Heart right ventricle (tissue), 16 donors: ENCODE measurements at regions not wholly inside any gene's neighbourhood (a gene's known extent, or its start where the extent isn't known, plus 50 kb on each side); places are given as distances from the start of the nearest gene placed in this dataset.

Experiments used
- ATAC-seq, 8 donors: fragments of 200-7000 bp; cut with Tn5 transposase; one replicate each; pipeline ENCODE4 v1.9.1; 2020; ENCODE audit warnings: mild to moderate bottlenecking in 8 of 8, moderate library complexity in 8 of 8, moderate number of reproducible peaks in 1 of 8
- DNase-seq, 2 donors: peaks; one replicate each; pipeline ENCODE4 v3.0.0-alpha.2; 2020
- H3K27ac ChIP-seq, 10 donors: fragments of 200-600 bp; sonication (generic) in 2 of 10; one replicate each; pipeline versions ENCODE4 v1.5.0 to v1.8.0; 2020 to 2022; ENCODE audit warnings: mild to moderate bottlenecking in 3 of 10
- H3K27me3 ChIP-seq, 7 donors: fragments of 200-600 bp; one replicate each; pipeline ENCODE4 v1.8.0; 2021 to 2022; ENCODE audit warnings: mild to moderate bottlenecking in 2 of 7
- H3K36me3 ChIP-seq, 9 donors: fragments of 200-600 bp; sonication (generic) in 1 of 9; one replicate each; pipeline versions ENCODE4 v1.5.0 to v1.8.0; 2020 to 2022; ENCODE audit warnings: mild to moderate bottlenecking in 2 of 9
- H3K4me1 ChIP-seq, 9 donors: fragments of 200-600 bp; sonication (generic) in 1 of 9; one replicate each; pipeline versions ENCODE4 v1.5.0 to v1.8.0; 2020 to 2022; ENCODE audit warnings: mild to moderate bottlenecking in 4 of 9
- H3K4me3 ChIP-seq, 10 donors: fragments of 200-600 bp; sonication (generic) in 2 of 10; one replicate each; pipeline versions ENCODE4 v1.5.0 to v1.8.0; 2020 to 2022; ENCODE audit warnings: mild to moderate bottlenecking in 7 of 10, moderate library complexity in 2 of 10
- H3K9me3 ChIP-seq, 11 donors: fragments of 200-600 bp in 10 of 11; sonication (generic) in 2 of 11; one replicate each; pipeline versions ENCODE4 v1.5.0 to v1.8.0; 2013 to 2022; ENCODE audit warnings: mild to moderate bottlenecking in 2 of 11, control low read depth in 1 of 11, moderate library complexity in 1 of 11
- WGBS, 2 donors: extraction: QIAGEN DNeasy Blood & Tissue Kit; methylation state at CpG; one replicate each; pipeline ENCODE4 v1.1.7; 2013; ENCODE audit warnings: inconsistent platforms in 1 of 2; 5-methylcytosine and 5-hydroxymethylcytosine counted together
- intact Hi-C, 10 donors: fragments of 100-400 bp; cut with DNase I; formaldehyde crosslinking; loops; one replicate each; pipeline versions ENCODE4 v1.11.1 to v1.14.2; 2022
- TF ChIP-seq, protein P1 (sequence below), 9 donors: fragments of 200-600 bp; sonication (generic) in 2 of 9; IDR thresholded peaks; one replicate each; pipeline versions ENCODE4 v1.5.0 to v1.8.0; 2021 to 2022; ENCODE audit warnings: antibody characterized with exemption in 9 of 9, mild to moderate bottlenecking in 5 of 9, moderate library complexity in 1 of 9
- donor health status: Arrhythmogenic right ventricular cardiomyopathy.
- donor health status: ischemic (EF 13 %, LVEDD 7.1; RV severe dilation, severe dysfunction).
- donor health status: healthy with polysubstance abuse.
- donor health status: DM: no; HTN: yes; CAD: no.
- donor health status: DM: no; HTN: no; CAD: no.
- donor health status: ischemic (EF 25% LVEDD 6.9; RV normal size, moderate dysfunction).
- donor health status: ischemic (EF 25% LVEDD 5.7; RV mildly dilated, moderate dysfunction).
- donor health status: healthy.
- donor health status: DM: yes; HTN: yes; CAD: no.
- donor health status: Ischemic cardiomyopathy.
- donor health status: ischemic (EF 35%, LVEDD 5.7; RV mildly dilated, moderate dysfunction).
- donor health status: nonischemic (EF 11% LVEDD 7.7; RV severe dilation, severe dysfunction).
- donor health status: DM: yes; HTN: yes; CAD: no.
- donor health status: PGD.
- donor health status: ischemic (EF 29% LVEDD 5.4; RV normal size, mild dysfunction).
- donor health status: nonischemic (EF 23%, LVEDD 6.1; RV moderate dilation, normal function).

DNA sequence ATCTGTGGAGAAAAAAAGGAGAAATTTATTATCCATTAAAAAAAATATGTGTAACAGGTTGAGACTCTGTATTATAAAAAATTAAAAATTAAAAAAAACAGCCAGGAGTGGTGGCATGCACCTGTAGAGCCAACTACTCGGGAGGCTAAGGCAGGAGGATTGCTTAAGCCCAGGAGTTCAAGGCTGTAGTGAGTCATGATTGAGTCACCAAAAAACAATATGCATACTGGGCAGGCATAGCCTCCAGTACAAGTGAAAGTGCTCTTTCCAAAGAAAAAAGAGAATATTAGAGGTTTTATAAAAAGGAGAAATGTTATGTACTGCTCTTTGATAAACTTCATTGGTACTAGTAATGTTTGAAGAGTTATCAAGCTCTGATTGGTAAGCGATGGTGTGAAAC is 647.1 kb upstream of the ZWINT start:
- ATAC-seq (no peak), DNase-seq (no peak)
- intact Hi-C loops, result no loop called here
- Histone ChIP-seq H3K27me3 (no peaks in the 10 kb centered on the region), H3K27ac (no peak overlapping the region), H3K4me1 (no peaks in the 10 kb centered on the region), H3K36me3 (no peaks in the 10 kb centered on the region), H3K4me3 (no peak overlapping the region), H3K9me3 (peaks cover 0 to 8% (median 0%) of the 10 kb centered on the region in 11 donors)
- WGBS, 2 donors, result 74 to 84% methylated on average over 2 of the region's 2 CpGs
- TF ChIP-seq, protein P1, sequence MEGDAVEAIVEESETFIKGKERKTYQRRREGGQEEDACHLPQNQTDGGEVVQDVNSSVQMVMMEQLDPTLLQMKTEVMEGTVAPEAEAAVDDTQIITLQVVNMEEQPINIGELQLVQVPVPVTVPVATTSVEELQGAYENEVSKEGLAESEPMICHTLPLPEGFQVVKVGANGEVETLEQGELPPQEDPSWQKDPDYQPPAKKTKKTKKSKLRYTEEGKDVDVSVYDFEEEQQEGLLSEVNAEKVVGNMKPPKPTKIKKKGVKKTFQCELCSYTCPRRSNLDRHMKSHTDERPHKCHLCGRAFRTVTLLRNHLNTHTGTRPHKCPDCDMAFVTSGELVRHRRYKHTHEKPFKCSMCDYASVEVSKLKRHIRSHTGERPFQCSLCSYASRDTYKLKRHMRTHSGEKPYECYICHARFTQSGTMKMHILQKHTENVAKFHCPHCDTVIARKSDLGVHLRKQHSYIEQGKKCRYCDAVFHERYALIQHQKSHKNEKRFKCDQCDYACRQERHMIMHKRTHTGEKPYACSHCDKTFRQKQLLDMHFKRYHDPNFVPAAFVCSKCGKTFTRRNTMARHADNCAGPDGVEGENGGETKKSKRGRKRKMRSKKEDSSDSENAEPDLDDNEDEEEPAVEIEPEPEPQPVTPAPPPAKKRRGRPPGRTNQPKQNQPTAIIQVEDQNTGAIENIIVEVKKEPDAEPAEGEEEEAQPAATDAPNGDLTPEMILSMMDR (IDR thresholded peaks at IDR 0.05), result no peak

GRCh38 chr10:56991591-56992069 is 630.6 kb upstream of the ZWINT start:
- Histone ChIP-seq H3K36me3 (no peaks in the 10 kb centered on the region), H3K4me1 (no peaks in the 10 kb centered on the region), H3K4me3 (no peak overlapping the region), H3K27me3 (no peaks in the 10 kb centered on the region), H3K9me3 (peaks cover 0 to 27% (median 0%) of the 10 kb centered on the region in 11 donors), H3K27ac (no peak overlapping the region)
- ATAC-seq, result no peak
- no peak for DNase-seq
- 44 to 64% methylated on average over 3 of the region's 3 CpGs for WGBS, 2 donors
- intact Hi-C loops, result no loop called here
- TF ChIP-seq, protein P1 (IDR thresholded peaks at IDR 0.05), result no peak

DNA sequence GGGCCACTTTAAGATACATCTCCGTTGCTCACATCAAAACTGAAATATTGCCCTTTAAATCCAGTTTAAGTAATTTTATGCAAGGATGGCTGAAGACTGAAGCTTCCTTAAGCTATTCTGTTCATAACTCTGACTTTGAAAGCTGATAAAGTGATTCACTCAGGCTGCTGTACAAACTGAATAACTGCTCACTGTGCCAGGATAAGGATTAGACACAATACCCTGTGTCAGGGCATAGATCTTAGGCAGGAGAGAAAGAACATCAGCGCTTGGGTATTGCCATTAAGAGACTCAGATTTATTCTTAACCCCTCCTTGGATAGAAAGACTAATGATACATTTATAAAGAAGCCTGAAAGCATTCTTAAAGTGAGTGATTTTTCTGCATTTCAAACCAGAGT is 614.5 kb upstream of the ZWINT start:
- Histone ChIP-seq H3K9me3 (peaks cover 0 to 12% (median 0%) of the 10 kb centered on the region in 11 donors), H3K4me3 (no peak overlapping the region)
- intact Hi-C loops, result no loop called here

GRCh38 chr10:56973766-56974165 is 612.7 kb upstream of the ZWINT start:
- no peaks in the 10 kb centered on the region for H3K27me3 ChIP-seq
- DNase-seq (no peak), ATAC-seq (no peak)
- no peak overlapping the region for H3K27ac ChIP-seq
- H3K4me1 ChIP-seq, result no peaks in the 10 kb centered on the region
- TF ChIP-seq, protein P1 (IDR thresholded peaks at IDR 0.05), result no peak
- H3K36me3 ChIP-seq, result no peaks in the 10 kb centered on the region
- H3K9me3 ChIP-seq, result peaks cover 0 to 12% (median 0%) of the 10 kb centered on the region in 11 donors
- intact Hi-C loops, result no loop called here
- no peak overlapping the region for H3K4me3 ChIP-seq

More for the DNA sequence above, 614.5 kb upstream of the ZWINT start:
- Histone ChIP-seq H3K4me1 (no peaks in the 10 kb centered on the region), H3K27me3 (no peaks in the 10 kb centered on the region), H3K36me3 (no peaks in the 10 kb centered on the region), H3K27ac (no peak overlapping the region)
- ATAC-seq (no peak), DNase-seq (no peak)
- WGBS, 2 donors, result 65 to 73% methylated on average over 2 of the region's 2 CpGs
- TF ChIP-seq, protein P1 (IDR thresholded peaks at IDR 0.05), result no peak
